ENCODE measurements at regions not wholly inside any gene's neighbourhood (a gene's known extent, or its start where the extent isn't known, plus 50 kb on each side); places are given as distances from the start of the nearest gene placed in this dataset.

DNA sequence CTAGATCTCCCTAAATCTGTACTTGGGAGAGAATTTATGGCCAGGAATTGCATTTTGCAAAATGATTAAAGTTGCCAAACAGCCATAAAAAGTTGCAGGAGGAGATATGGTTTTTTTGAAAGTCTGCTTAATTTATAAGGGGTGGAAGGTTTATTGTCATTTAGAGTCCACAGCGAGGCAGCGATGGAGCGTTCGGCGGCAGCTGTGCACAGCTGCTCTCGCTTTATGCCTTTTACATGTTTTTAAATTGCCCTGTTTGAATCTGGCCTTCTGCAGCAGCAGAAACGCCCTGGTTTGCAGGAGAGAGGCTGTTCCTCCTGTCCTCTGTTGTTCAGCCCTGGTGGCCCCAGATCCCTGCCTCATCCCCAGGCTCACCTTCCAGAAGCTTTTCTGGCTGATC lies 144.9 kb upstream of the POU3F1 start:
- no peak for TF ChIP-seq EZH2 (IDR thresholded peaks at IDR 0.05; ENCODE audit: borderline replicate concordance, insufficient read depth, low read length, poor library complexity, severe bottlenecking)
- no peak for TF ChIP-seq TAF1 (IDR thresholded peaks at IDR 0.05; ENCODE audit: low read depth)
- TF ChIP-seq, protein P1, sequence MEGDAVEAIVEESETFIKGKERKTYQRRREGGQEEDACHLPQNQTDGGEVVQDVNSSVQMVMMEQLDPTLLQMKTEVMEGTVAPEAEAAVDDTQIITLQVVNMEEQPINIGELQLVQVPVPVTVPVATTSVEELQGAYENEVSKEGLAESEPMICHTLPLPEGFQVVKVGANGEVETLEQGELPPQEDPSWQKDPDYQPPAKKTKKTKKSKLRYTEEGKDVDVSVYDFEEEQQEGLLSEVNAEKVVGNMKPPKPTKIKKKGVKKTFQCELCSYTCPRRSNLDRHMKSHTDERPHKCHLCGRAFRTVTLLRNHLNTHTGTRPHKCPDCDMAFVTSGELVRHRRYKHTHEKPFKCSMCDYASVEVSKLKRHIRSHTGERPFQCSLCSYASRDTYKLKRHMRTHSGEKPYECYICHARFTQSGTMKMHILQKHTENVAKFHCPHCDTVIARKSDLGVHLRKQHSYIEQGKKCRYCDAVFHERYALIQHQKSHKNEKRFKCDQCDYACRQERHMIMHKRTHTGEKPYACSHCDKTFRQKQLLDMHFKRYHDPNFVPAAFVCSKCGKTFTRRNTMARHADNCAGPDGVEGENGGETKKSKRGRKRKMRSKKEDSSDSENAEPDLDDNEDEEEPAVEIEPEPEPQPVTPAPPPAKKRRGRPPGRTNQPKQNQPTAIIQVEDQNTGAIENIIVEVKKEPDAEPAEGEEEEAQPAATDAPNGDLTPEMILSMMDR (IDR thresholded peaks at IDR 0.05; ENCODE audit: poor library complexity, severe bottlenecking) = no peak
- no peak for TF ChIP-seq MXI1 (conservative IDR thresholded peaks at IDR 0.05; ENCODE audit: poor library complexity, severe bottlenecking)
- TF ChIP-seq EP300 (conservative IDR thresholded peaks at IDR 0.05; ENCODE audit: poor library complexity, severe bottlenecking) = no peak
- TF ChIP-seq, protein P2, sequence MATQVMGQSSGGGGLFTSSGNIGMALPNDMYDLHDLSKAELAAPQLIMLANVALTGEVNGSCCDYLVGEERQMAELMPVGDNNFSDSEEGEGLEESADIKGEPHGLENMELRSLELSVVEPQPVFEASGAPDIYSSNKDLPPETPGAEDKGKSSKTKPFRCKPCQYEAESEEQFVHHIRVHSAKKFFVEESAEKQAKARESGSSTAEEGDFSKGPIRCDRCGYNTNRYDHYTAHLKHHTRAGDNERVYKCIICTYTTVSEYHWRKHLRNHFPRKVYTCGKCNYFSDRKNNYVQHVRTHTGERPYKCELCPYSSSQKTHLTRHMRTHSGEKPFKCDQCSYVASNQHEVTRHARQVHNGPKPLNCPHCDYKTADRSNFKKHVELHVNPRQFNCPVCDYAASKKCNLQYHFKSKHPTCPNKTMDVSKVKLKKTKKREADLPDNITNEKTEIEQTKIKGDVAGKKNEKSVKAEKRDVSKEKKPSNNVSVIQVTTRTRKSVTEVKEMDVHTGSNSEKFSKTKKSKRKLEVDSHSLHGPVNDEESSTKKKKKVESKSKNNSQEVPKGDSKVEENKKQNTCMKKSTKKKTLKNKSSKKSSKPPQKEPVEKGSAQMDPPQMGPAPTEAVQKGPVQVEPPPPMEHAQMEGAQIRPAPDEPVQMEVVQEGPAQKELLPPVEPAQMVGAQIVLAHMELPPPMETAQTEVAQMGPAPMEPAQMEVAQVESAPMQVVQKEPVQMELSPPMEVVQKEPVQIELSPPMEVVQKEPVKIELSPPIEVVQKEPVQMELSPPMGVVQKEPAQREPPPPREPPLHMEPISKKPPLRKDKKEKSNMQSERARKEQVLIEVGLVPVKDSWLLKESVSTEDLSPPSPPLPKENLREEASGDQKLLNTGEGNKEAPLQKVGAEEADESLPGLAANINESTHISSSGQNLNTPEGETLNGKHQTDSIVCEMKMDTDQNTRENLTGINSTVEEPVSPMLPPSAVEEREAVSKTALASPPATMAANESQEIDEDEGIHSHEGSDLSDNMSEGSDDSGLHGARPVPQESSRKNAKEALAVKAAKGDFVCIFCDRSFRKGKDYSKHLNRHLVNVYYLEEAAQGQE (IDR thresholded peaks at IDR 0.05; ENCODE audit: borderline replicate concordance) = no peak
- TF ChIP-seq POLR2AphosphoS5 (IDR thresholded peaks at IDR 0.05) = no peak

Data from neural cell (in vitro differentiated cells).